Endodermal cell (in vitro differentiated cells): ENCODE measurements at regions not wholly inside any gene's neighbourhood (a gene's known extent, or its start where the extent isn't known, plus 50 kb on each side); places are given as distances from the start of the nearest gene placed in this dataset.

Experiments used
- DNase-seq: peaks from one replicate; pipeline ENCODE4 v3.0.0-alpha.2; 2017
- H3K27ac ChIP-seq: 2 replicates; pipeline ENCODE4 v1.5.1; 2013; ENCODE audit warnings: mild to moderate bottlenecking, low read depth, low read length, moderate library complexity
- H3K27me3 ChIP-seq: 2 replicates; pipeline ENCODE4 v1.6.1; 2013; ENCODE audit warnings: mild to moderate bottlenecking, low read length, moderate library complexity; ENCODE audit not compliant: insufficient read depth, control insufficient read depth, poor library complexity, severe bottlenecking
- H3K36me3 ChIP-seq: 2 replicates; pipeline ENCODE4 v1.7.0; 2013; ENCODE audit warnings: mild to moderate bottlenecking, low read length, moderate library complexity; ENCODE audit not compliant: control insufficient read depth, insufficient read depth
- H3K4me1 ChIP-seq: one replicate; pipeline ENCODE4 v1.7.0; 2013; ENCODE audit warnings: low read length; ENCODE audit not compliant: control insufficient read depth, insufficient read depth
- H3K4me3 ChIP-seq: 2 replicates; pipeline ENCODE4 v1.5.1; 2013; ENCODE audit warnings: mild to moderate bottlenecking, low read length, moderate library complexity
- H3K9ac ChIP-seq: 2 replicates; pipeline ENCODE4 v1.6.1; 2013; ENCODE audit warnings: mild to moderate bottlenecking, low read length, moderate library complexity; ENCODE audit not compliant: poor library complexity, severe bottlenecking; ENCODE audit errors: extremely low read depth
- H3K9me3 ChIP-seq: 2 replicates; pipeline ENCODE4 v1.6.1; 2013; ENCODE audit warnings: mild to moderate bottlenecking, low read length, moderate library complexity; ENCODE audit not compliant: control insufficient read depth
- H3K27ac Mint-ChIP-seq: 2 replicates; pipeline ENCODE4 v1.8.0; 2020; ENCODE audit warnings: mixed read lengths
- H3K27me3 Mint-ChIP-seq: 2 replicates; pipeline ENCODE4 v1.8.0; 2021; ENCODE audit warnings: mild to moderate bottlenecking, mixed read lengths; ENCODE audit not compliant: insufficient read depth
- H3K36me3 Mint-ChIP-seq: 2 replicates; pipeline ENCODE4 v1.8.0; 2020; ENCODE audit warnings: low read depth, mixed read lengths
- H3K4me1 Mint-ChIP-seq: 2 replicates; pipeline ENCODE4 v1.8.0; 2020; ENCODE audit warnings: mixed read lengths
- H3K4me3 Mint-ChIP-seq: 2 replicates; pipeline ENCODE4 v1.8.0; 2020; ENCODE audit warnings: mild to moderate bottlenecking, moderate library complexity, mixed read lengths
- H3K9me3 Mint-ChIP-seq: 2 replicates; pipeline ENCODE4 v1.8.0; 2020; ENCODE audit warnings: mild to moderate bottlenecking, mixed read lengths
- CTCF ChIP-seq: fragments of 200-600 bp; sonication (generic); conservative IDR thresholded peaks from 2 replicates; pipeline ENCODE4 v1.5.0; 2021; ENCODE audit warnings: antibody characterized with exemption, mild to moderate bottlenecking
- WGBS, 2 experiments: methylation state at CpG; one replicate each; pipeline versions ENCODE4 v1.1.5 to v1.1.7; 2013; ENCODE audit warnings: missing lambda C conversion rate in 2 of 2, mixed read lengths in 1 of 2; ENCODE audit not compliant: insufficient coverage in 1 of 2, insufficient read length in 1 of 2; 5-methylcytosine and 5-hydroxymethylcytosine counted together

- Histone ChIP-seq H3K9ac (no peak overlapping the region), H3K36me3 (no peaks in the 10 kb centered on the region), H3K27ac (no peak overlapping the region), H3K4me1 (no peaks in the 10 kb centered on the region), H3K9me3 (peaks cover 23% of the 10 kb centered on the region), H3K4me3 (no peak overlapping the region), H3K27me3 (no peaks in the 10 kb centered on the region)
- H3K9me3 Mint-ChIP-seq = peaks cover 7% of the 10 kb centered on the region
- H3K4me1 Mint-ChIP-seq = no peaks in the 10 kb centered on the region
- no peaks in the 10 kb centered on the region for H3K27me3 Mint-ChIP-seq
- no peak overlapping the region for H3K4me3 Mint-ChIP-seq
- 98 to 100% methylated on average over 3 of the region's 3 CpGs for WGBS, 2 experiments
- no peaks in the 10 kb centered on the region for H3K36me3 Mint-ChIP-seq
- no peak for TF ChIP-seq CTCF
- no peak for DNase-seq
- H3K27ac Mint-ChIP-seq = no peak overlapping the region
Measured at GRCh38 chr4:147284256-147284835, 196.6 kb upstream of the EDNRA start.

GRCh38 chr4:147284935-147285334 is 196.0 kb upstream of the EDNRA start:
- no peak overlapping the region for H3K4me3 ChIP-seq
- peaks cover 4% of the 10 kb centered on the region for H3K9me3 Mint-ChIP-seq
- H3K9ac ChIP-seq = no peak overlapping the region
- H3K27ac Mint-ChIP-seq = no peak overlapping the region
- no peaks in the 10 kb centered on the region for H3K36me3 Mint-ChIP-seq
- no peaks in the 10 kb centered on the region for H3K27me3 ChIP-seq
- no peak overlapping the region for H3K27ac ChIP-seq
- H3K4me1 Mint-ChIP-seq = no peaks in the 10 kb centered on the region
- no peak for TF ChIP-seq CTCF
- peaks cover 23% of the 10 kb centered on the region for H3K9me3 ChIP-seq
- WGBS, 2 experiments = 50 to 95% methylated on average over 1 of the region's 1 CpG
- no peaks in the 10 kb centered on the region for H3K36me3 ChIP-seq
- no peak overlapping the region for H3K4me3 Mint-ChIP-seq
- no peaks in the 10 kb centered on the region for H3K4me1 ChIP-seq
- H3K27me3 Mint-ChIP-seq = no peaks in the 10 kb centered on the region
- no peak for DNase-seq

GRCh38 chr4:147285751-147286150 is 195.1 kb upstream of the EDNRA start:
- Histone ChIP-seq H3K9me3 (peaks cover 23% of the 10 kb centered on the region), H3K4me3 (no peak overlapping the region), H3K27me3 (no peaks in the 10 kb centered on the region), H3K36me3 (no peaks in the 10 kb centered on the region), H3K4me1 (no peaks in the 10 kb centered on the region), H3K9ac (no peak overlapping the region), H3K27ac (no peak overlapping the region)
- Mint-ChIP-seq H3K27me3 (no peaks in the 10 kb centered on the region), H3K9me3 (peaks cover 4% of the 10 kb centered on the region), H3K27ac (no peak overlapping the region), H3K4me1 (no peaks in the 10 kb centered on the region), H3K36me3 (no peaks in the 10 kb centered on the region), H3K4me3 (no peak overlapping the region)
- TF ChIP-seq CTCF = no peak
- 87 to 95% methylated on average over 3 to 4 of the region's 4 CpGs for WGBS, 2 experiments
- no peak for DNase-seq
